Keratinocyte (primary cell): ENCODE measurements at regions not wholly inside any gene's neighbourhood (a gene's known extent, or its start where the extent isn't known, plus 50 kb on each side); places are given as distances from the start of the nearest gene placed in this dataset.

Experiments
- CTCF ChIP-seq, 3 experiments: IDR thresholded peaks in 1 of 3; conservative IDR thresholded peaks in 1 of 3; optimal IDR thresholded peaks in 1 of 3; 2 replicates in 2 of 3; 3 replicates in 1 of 3; pipeline versions ENCODE3 to v1.5.1; 2011; ENCODE audit warnings: low read length in 3 of 3, mild to moderate bottlenecking in 3 of 3, moderate library complexity in 2 of 3, control low read depth in 1 of 3, inconsistent platforms in 1 of 3; ENCODE audit not compliant: insufficient read depth in 2 of 3; ENCODE audit errors: extremely low read depth in 1 of 3
- EZH2 ChIP-seq: IDR thresholded peaks from one replicate; pipeline ENCODE4 v1.6.1; 2012; ENCODE audit warnings: inconsistent platforms, mild to moderate bottlenecking, low read length, moderate library complexity

GRCh38 chr4:126776361-126776760 lies 856.4 kb upstream of the INTU start:
- TF ChIP-seq CTCF (optimal IDR thresholded peaks at IDR 0.05 in 1 of 3, IDR thresholded peaks at IDR 0.05 in 1 of 3, conservative IDR thresholded peaks at IDR 0.05 in 1 of 3; ENCODE audit: extremely low read depth in 1 of 3, insufficient read depth in 2 of 3, low read length in 3 of 3) (no peak), EZH2 (no peak)
